ENCODE measurements at regions not wholly inside any gene's neighbourhood (a gene's known extent, or its start where the extent isn't known, plus 50 kb on each side); places are given as distances from the start of the nearest gene placed in this dataset.
A peak's percentile ranks its signal among the peaks of the same experiment; 100 is the strongest.

- DNase-seq, result no peak
Measured at GRCh38 chr3:111244760-111245159, 173.1 kb downstream of the NECTIN3 start.

- no peak for DNase-seq
Measured at GRCh38 chr3:111246967-111247760, 175.5 kb downstream of the NECTIN3 start.

- DNase-seq, result no peak
Measured at GRCh38 chr3:111248406-111248805, 176.8 kb downstream of the NECTIN3 start.

- no peak for DNase-seq
Measured at GRCh38 chr3:111249421-111249820, 177.8 kb downstream of the NECTIN3 start.

GRCh38 chr3:111252779-111253178 is 181.2 kb downstream of the NECTIN3 start:
- DNase-seq, result peak in 18 of 58 donors; percentile 1 to 35 (median 6)

DNA sequence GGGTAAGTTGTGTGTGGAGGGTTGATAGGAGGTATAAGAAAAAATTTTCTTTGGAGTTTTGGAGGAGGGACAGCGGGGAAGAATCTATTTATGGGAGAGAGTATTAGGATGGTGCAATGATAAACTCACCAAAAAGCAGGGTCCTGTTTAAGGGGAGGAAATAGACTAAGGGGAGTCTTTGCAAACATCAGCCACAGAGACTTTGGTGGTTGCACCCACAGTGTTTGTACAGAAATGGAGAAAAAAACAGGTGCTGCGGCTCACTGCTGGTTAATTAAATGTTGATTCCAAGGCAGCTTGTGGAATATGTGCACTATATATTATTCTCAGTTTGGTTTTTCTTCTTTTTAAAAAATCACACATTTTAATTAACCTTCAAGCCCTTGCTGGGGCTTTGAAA is 182.1 kb downstream of the NECTIN3 start:
- DNase-seq, result no peak

DNA sequence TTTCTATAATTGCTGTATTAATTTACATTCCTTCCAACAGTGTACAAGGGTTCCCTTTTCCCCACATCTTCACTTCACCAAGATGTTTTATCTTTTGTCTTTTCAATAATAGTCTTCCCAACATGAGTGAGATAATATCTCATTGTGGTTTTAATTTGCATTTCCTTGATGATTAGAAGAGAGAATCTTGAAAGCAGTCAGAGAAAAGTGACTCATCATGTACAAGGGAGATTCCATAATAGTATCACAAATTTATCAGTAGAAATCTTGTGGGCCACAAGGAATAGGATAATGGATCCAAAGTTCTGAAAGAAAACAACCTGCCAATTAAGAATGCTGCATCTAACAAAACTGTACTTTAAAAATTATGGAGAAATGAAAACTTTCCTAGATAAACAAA is 189.3 kb downstream of the NECTIN3 start:
- DNase-seq, result no peak

GRCh38 chr3:111269777-111270176 is 198.2 kb downstream of the NECTIN3 start:
- DNase-seq, result no peak

- peak in 1 of 58 donors; percentile 3 for DNase-seq
Measured at GRCh38 chr3:111277226-111277625, 205.6 kb downstream of the NECTIN3 start.

DNA sequence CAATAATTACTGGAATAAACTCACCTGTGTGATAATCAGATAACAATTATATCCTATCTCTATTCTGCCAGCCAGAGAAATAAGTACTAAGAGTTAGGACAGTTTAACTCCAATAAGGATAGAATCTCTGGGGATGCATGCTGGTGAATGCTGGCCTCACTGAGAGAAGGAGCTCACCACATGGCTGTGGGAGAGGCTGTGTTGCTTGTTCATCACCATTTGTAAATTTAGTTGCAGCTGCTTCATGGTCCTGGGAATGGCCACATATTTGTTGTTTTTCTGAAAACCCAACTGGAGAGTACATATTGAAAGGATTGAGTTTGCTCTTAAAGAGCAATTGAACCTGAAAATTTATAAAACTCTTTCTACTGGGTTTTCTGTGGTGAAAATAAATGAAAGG is 207.3 kb downstream of the NECTIN3 start:
- no peak for DNase-seq

GRCh38 chr3:111282024-111282423 is 210.4 kb downstream of the NECTIN3 start:
- no peak for DNase-seq

DNA sequence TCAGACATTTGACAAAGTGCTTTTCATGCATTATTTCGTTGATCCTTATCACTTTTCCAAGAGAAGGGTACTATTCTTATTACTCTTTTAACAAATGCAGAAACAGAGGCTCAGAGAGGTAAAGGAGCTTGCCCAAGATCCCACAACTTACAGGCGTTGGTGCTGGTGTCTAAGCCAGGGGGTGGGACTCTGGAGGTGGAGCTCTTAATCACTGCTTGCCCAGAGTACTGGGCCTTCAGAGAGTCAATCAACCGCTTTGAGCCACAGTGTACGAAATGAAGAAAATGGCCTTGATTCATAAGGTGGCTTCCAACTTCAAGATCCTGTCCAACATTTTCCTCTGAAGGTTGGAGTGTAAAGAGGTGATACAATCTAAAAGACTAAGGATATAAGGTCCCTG is 211.5 kb downstream of the NECTIN3 start:
- no peak for DNase-seq

DNA sequence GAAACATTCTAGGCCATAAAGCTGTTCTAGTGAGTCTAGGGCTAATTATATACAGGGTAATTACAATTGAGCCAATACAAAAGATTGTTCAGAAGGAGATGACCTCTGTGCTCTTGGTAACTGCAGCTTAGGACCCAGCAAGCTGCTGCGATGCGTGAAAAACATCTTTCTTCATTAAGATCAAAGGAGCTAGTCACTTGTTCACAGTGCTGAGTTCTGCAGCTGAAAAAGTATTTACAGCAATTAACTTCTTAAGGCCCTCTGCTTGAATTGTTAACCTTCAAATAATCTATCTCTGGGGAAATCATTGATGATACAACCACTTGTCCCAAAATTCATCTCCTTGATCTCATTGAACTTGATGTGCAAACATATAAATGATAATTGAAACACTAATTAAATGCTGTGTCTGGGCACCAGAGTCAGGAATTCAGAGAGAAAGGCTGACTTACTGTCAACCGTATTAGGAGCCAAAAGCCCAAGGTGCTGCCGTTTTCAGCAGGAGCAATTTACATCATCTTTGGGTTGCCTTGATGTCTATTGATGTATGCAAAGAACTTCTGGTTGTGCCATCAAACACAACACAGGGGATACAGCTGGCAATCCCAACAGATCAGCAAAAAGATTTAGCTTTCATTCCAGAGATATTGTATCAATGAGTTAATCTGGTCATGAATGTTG is 213.0 kb downstream of the NECTIN3 start:
- DNase-seq, result no peak

GRCh38 chr3:111285184-111285538 is 213.5 kb downstream of the NECTIN3 start:
- no peak for DNase-seq

DNA sequence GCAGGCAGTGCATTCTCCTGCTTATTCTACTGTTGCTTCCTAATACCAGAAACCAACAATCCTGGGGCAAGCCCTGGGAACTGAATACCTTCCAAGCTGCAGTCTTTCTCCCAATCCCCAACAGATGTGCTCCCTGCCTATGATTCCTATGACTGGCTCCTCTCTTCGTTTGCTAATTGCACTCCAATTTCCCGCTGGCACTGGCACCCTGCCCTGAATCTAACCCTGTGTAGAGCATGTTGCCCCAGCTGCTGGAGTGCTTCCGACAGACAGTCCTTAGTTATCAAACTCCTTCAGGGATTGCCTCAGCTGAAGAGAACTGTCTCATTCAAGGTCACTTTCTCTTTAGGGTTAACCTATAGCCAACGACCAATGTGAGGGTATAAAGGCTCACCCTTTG is 214.1 kb downstream of the NECTIN3 start:
- DNase-seq, result peak in 4 of 58 donors; percentile 1 to 9 (median 4)

GRCh38 chr3:111286746-111287145 is 215.1 kb downstream of the NECTIN3 start:
- no peak for DNase-seq

DNA sequence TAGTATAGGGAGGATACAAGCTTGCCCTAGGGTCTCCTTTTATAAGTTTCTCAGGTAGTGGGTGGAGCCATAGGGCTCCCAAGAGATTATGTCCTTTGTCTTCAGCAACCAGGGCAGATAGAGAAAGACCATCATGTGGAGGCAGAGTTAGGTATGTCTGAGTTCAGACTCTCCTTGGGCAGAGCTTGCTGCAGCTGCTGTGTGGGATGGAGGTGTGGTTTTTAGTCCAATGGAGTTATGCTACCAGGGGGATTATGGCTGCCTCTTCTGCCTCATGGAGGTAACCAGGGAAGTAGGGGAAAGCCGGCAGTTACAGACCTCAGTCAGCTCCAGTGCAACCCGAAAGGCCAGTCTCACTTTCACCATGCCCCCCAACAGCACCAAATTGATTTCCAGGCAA is 220.5 kb downstream of the NECTIN3 start:
- no peak for DNase-seq

DNA sequence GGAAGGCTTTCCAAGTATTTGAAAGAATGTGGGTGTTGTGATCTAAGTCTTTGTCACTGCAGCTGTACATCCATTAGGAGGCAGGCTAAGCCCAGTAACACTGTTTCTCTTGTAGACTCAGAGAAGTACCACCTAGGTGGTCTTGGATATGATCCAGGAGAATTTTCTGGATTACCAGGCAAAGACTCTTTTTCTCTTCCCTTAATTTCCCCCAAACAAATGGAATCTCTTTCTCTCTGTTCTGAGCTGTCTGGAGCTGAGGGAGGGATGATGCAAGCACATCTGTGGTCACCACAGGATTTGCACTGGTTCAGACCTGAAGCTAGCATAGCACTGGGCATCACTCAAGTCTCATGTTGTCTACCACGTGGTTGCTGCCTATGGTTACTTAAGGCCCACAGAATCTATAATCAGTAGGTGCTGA is 227.6 kb downstream of the NECTIN3 start:
- DNase-seq, result no peak

DNA sequence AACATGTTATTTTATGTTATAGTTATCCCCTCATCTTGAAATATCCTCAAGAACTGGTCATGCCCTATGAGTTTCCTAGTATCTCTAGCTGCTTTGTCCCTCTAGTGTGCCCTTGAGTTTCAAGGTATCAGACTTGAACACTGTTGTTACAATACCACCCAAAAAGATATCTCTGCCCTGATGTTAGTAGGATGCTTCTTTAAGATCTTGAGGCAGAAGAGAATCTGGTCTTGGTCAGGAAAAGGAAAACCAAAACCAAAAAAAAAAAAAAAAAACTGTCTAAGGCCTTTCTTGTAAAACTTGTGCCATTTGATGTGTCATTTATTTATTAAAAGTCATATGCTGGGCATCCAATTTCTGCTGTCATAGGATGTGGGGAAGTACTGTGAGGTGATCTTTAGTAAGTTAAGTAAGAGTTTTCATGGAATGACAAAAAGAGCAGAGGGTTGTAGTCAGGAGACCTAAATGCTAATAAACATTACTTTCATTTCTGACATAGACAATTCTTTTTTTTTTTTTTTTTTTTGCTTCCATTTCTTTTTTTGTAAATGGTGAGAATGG is 229.7 kb downstream of the NECTIN3 start:
- DNase-seq, result no peak

- no peak for DNase-seq
Measured at GRCh38 chr3:111302063-111302462, 230.4 kb downstream of the NECTIN3 start.

- DNase-seq, result no peak
Measured at GRCh38 chr3:111303760-111304159, 232.1 kb downstream of the NECTIN3 start.

DNA sequence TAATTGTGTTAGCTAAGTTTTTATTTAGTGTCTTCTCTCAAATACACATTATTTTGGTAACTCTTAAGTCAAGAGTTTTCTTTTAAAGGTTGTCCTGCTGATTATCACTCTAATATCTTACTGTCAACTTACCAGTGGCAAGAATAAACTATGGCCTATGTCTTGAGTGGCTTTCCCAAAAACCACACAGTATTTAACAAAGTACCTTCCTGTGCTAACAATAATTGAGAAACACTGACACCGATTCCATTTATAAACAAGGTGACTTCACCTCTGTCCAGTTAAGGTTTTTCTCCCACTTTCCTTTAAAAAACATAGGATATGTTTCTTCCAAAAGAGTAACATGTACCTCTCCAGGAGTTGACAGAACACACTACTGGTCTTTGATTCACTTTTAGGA is 234.3 kb upstream of the CD96 start:
- DNase-seq, result no peak

DNA sequence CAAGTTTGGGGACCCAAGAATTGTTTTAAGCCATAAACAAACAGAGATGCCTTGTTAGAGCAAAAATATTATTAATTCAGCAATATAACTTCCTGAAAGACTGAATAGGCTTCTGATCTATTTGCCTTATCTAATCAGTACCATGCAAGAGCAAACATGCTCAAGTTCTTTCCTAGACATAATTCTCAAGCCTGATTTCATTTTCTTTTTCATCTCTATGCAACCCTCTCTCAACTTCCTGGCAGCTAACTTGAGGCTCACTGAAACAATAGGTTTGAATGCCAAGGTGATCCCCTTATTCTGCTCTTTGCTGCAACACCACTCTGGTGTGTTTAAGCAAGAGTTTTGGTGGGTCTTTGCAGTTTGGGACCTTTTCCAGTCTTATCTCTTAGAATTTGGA is 230.9 kb upstream of the CD96 start:
- DNase-seq, result no peak
